ENCODE measurements at regions not wholly inside any gene's neighbourhood (a gene's known extent, or its start where the extent isn't known, plus 50 kb on each side); places are given as distances from the start of the nearest gene placed in this dataset.

- ChIA-PET CTCF (no interaction called here), POLR2A (no interaction called here)
- TF ChIP-seq GATA2 (IDR thresholded peaks at IDR 0.05; ENCODE audit: insufficient read depth, insufficient read length, low read depth, low read length), result no peak
- no peak for TF ChIP-seq POLR2AphosphoS5 (IDR thresholded peaks at IDR 0.05; ENCODE audit: insufficient read depth, low read depth, low read length)
- TF ChIP-seq MAX (IDR thresholded peaks at IDR 0.05; ENCODE audit: insufficient read depth, insufficient read length), result no peak
- no peak for TF ChIP-seq CTCF (IDR thresholded peaks at IDR 0.05; ENCODE audit: extremely low read depth in 1 of 2, insufficient read depth in 1 of 2, low read depth in 1 of 2, low read length in 2 of 2)
- TF ChIP-seq EZH2 (IDR thresholded peaks at IDR 0.05; ENCODE audit: borderline replicate concordance, low read depth, low read length, severe bottlenecking), result no peak
- no peak for TF ChIP-seq POLR2A (IDR thresholded peaks at IDR 0.05; ENCODE audit: low read depth, low read length)
- TF ChIP-seq FOS (IDR thresholded peaks at IDR 0.05; ENCODE audit: borderline replicate concordance, insufficient read depth, low read length), result no peak
- no peak for TF ChIP-seq MYC (IDR thresholded peaks at IDR 0.05; ENCODE audit: low read depth, low read length)
- no peak for TF ChIP-seq JUN (IDR thresholded peaks at IDR 0.05; ENCODE audit: borderline replicate concordance, insufficient read depth, insufficient read length, low read depth)
Observed at GRCh38 chr6:67412035-67412434, 1223.0 kb upstream of the ADGRB3 start.

More at GRCh38 chr6:67412035-67412434, 1223.0 kb upstream of the ADGRB3 start:
- FAIRE-seq (no peak), DNase-seq (ENCODE audit: low read depth, low spot score) (no peak)
- Histone ChIP-seq H3K36me3 (ENCODE audit: control insufficient read depth in 2 of 2, extremely low read depth in 1 of 2, insufficient read depth in 2 of 2, low read length in 2 of 2) (no peaks in the 10 kb centered on the region), H3K4me2 (ENCODE audit: insufficient read depth, low read length) (no peak overlapping the region), H3K79me2 (ENCODE audit: control insufficient read depth, insufficient read depth, low read length) (no peaks in the 10 kb centered on the region), H3K27me3 (ENCODE audit: control insufficient read depth in 2 of 2, insufficient read depth in 2 of 2, low read length in 2 of 2) (no peaks in the 10 kb centered on the region), H3K9me1 (replicated peaks; ENCODE audit: control insufficient read depth, extremely low read depth, insufficient read depth, low read length) (no peaks in the 10 kb centered on the region), H3K9me3 (replicated peaks; ENCODE audit: control insufficient read depth, insufficient read depth, low read length) (no peaks in the 10 kb centered on the region), H2AFZ (ENCODE audit: low read depth, low read length) (no peak overlapping the region), H3K4me3 (replicated peaks in 1 of 3; ENCODE audit: insufficient read depth in 1 of 3, low read depth in 1 of 3, low read length in 3 of 3) (no peak overlapping the region), H3K4me1 (ENCODE audit: control insufficient read depth, extremely low read depth, insufficient read depth, low read length) (no peaks in the 10 kb centered on the region), H4K20me1 (replicated peaks; ENCODE audit: control insufficient read depth, extremely low read depth, insufficient read depth, low read length) (no peaks in the 10 kb centered on the region), H3K27ac (ENCODE audit: insufficient read depth, low read depth, low read length) (no peak overlapping the region), H3K9ac (replicated peaks; ENCODE audit: extremely low read depth, insufficient read depth, low read length) (no peak overlapping the region)
- dilution Hi-C loops (cut with MboI; ENCODE audit: extremely low pct_ligation_motif_present, low sequenced_read_pairs), result no loop called here
- no TSS peak for BruUV-seq (replicated peaks)
- intact Hi-C loops (cut with micrococcal nuclease), result no loop called here

All from endothelial cell of umbilical vein (primary cell).